ENCODE measurements at regions not wholly inside any gene's neighbourhood (a gene's known extent, or its start where the extent isn't known, plus 50 kb on each side); places are given as distances from the start of the nearest gene placed in this dataset.

DNA sequence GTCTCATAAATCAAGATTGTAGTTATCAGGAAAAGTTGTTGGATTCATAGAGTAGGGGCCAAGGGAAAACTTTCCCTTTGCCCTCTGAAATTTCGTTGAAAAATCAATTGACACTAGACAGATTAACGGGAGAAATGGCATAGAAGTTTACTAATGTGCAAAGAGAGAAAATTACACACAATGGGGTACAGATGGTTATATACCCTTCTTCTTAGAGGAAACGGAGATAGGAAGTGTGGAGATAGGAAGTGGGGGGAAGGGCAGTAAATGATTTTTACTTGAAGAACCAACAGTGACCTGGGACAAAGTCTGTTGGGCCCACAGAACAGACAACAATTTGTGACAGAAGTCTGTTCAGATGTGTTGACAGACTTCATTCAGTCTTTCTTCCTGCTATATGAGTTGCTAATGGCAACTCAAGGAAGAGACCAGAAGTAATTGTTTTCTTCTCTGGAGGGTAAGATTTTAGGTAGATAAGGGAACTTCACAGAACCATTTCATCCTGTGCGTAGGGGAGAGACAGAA lies 177.9 kb downstream of the C9orf152 start:
- Histone ChIP-seq H3K27me3 (ENCODE audit: control insufficient read depth in 2 of 2, insufficient read depth in 2 of 2, low read length in 2 of 2) (no peaks in the 10 kb centered on the region), H3K4me3 (replicated peaks in 1 of 3; ENCODE audit: insufficient read depth in 1 of 3, low read depth in 1 of 3, low read length in 3 of 3) (peak overlapping the region in 1 of 3 experiments; percentile 1), H3K9ac (replicated peaks; ENCODE audit: extremely low read depth, insufficient read depth, low read length) (peak overlapping the region; percentile 81), H3K9me3 (replicated peaks; ENCODE audit: control insufficient read depth, insufficient read depth, low read length) (no peaks in the 10 kb centered on the region), H2AFZ (ENCODE audit: low read depth, low read length) (no peak overlapping the region), H3K79me2 (ENCODE audit: control insufficient read depth, insufficient read depth, low read length) (no peaks in the 10 kb centered on the region), H3K27ac (ENCODE audit: insufficient read depth, low read depth, low read length) (peak overlapping the region; percentile 97), H3K4me1 (ENCODE audit: control insufficient read depth, extremely low read depth, insufficient read depth, low read length) (peaks cover 57% of the 10 kb centered on the region), H3K36me3 (ENCODE audit: control insufficient read depth in 2 of 2, extremely low read depth in 1 of 2, insufficient read depth in 2 of 2, low read length in 2 of 2) (no peaks in the 10 kb centered on the region), H4K20me1 (replicated peaks; ENCODE audit: control insufficient read depth, extremely low read depth, insufficient read depth, low read length) (no peaks in the 10 kb centered on the region), H3K9me1 (replicated peaks; ENCODE audit: control insufficient read depth, extremely low read depth, insufficient read depth, low read length) (no peaks in the 10 kb centered on the region), H3K4me2 (ENCODE audit: insufficient read depth, low read length) (peak overlapping the region; percentile 47)
- POLR2A ChIA-PET: interaction anchor here (1.0 to 2.8 kb wide), 5 partner anchors 14 to 123 kb away, joined by 3 to 16 read pairs (median 8); no protein-coding TSS in a partner anchor
- CTCF ChIA-PET: interaction anchor here (1.0 to 3.3 kb wide), 12 partner anchors 14 to 127 kb away, joined by 3 to 25 read pairs (median 6); no protein-coding TSS in a partner anchor
- intact Hi-C loops (cut with micrococcal nuclease) (loop anchor here (1.0 kb wide), 3 partner anchors 18 to 123 kb away; no protein-coding TSS in a partner anchor), dilution Hi-C loops (cut with MboI; ENCODE audit: extremely low pct_ligation_motif_present, low sequenced_read_pairs) (no loop called here)
- peak; percentile 26 for TF ChIP-seq GATA2 (IDR thresholded peaks at IDR 0.05; ENCODE audit: insufficient read depth, insufficient read length, low read depth, low read length)
- TF ChIP-seq MYC (IDR thresholded peaks at IDR 0.05; ENCODE audit: low read depth, low read length): no peak
- no peak for TF ChIP-seq CTCF (IDR thresholded peaks at IDR 0.05; ENCODE audit: extremely low read depth in 1 of 2, insufficient read depth in 1 of 2, low read depth in 1 of 2, low read length in 2 of 2)
- no peak for TF ChIP-seq FOS (IDR thresholded peaks at IDR 0.05; ENCODE audit: borderline replicate concordance, insufficient read depth, low read length)
- no peak for TF ChIP-seq POLR2A (IDR thresholded peaks at IDR 0.05; ENCODE audit: low read depth, low read length)
- TF ChIP-seq EZH2 (IDR thresholded peaks at IDR 0.05; ENCODE audit: borderline replicate concordance, low read depth, low read length, severe bottlenecking): no peak
- no peak for TF ChIP-seq POLR2AphosphoS5 (IDR thresholded peaks at IDR 0.05; ENCODE audit: insufficient read depth, low read depth, low read length)
- BruUV-seq (replicated peaks): no TSS peak
- DNase-seq (ENCODE audit: low read depth, low spot score) (peak; percentile 39), FAIRE-seq (no peak)

Measured in endothelial cell of umbilical vein (primary cell).